ENCODE measurements at regions not wholly inside any gene's neighbourhood (a gene's known extent, or its start where the extent isn't known, plus 50 kb on each side); places are given as distances from the start of the nearest gene placed in this dataset.
"Not testable (repeated sequence)": the region's sequence is repeated elsewhere in the genome, so short reads cannot be mapped to it uniquely, and the experiment has no call there.

DNA sequence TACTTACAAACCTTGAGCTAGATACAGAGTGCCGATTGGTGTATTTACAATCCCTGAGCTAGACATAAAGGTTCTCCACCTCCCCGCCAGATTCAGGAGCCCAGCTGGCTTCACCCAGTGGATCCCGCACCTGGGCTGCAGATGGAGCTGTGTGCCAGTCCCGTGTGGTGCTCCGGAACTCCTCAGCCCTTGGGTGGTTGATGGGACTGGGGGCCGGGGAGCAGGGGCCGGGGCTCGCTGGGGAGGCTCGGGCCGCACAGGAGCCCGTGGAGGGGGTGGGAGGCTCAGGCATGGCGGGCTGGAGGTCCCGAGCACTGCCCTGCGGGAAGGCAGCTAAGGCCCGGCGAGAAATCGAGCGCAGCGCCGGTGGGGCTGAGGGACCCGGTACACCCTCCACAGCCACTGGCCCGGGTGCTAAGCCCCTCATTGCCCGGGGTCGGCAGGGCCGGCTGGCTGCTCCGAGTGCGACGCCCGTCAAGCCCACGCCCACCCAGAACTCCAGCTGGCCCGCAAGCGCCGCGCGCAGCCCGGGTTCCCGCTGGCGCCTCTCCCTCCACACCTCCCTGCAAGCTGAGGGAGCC is 466.5 kb downstream of the TECRL start:
- not testable (repeated sequence) for H3K4me1 Mint-ChIP-seq; H3K4me3 Mint-ChIP-seq; H3K27me3 Mint-ChIP-seq (ENCODE audit: low read depth in 3 of 3)

DNA sequence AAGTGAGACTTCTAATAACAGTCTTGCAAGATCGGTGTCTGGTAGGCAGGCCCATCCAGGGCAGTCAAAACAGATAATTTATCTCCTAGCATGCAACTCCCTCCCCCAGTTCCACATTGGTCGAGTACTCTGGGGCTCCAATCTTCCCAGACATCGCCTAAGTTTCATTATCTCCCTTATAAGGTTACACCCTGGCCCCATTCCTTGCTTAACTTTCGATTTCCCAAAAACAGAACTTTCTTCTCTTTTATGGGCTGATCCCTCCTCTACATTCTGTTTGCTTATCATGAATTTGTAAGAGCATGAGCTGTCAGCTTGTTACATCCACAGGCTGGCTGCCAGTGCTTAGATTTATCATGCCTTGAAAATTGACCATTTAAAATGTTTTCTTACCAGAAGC is 471.3 kb downstream of the TECRL start:
- H3K27me3 Mint-ChIP-seq (ENCODE audit: low read depth in 3 of 3), result no peaks in the 10 kb centered on the region
- no peak overlapping the region for H3K4me3 Mint-ChIP-seq
- no peaks in the 10 kb centered on the region for H3K36me3 Mint-ChIP-seq
- no peak for DNase-seq
- peaks cover 4 to 50% (median 21%) of the 10 kb centered on the region in 6 donors for H3K9me3 Mint-ChIP-seq
- no peak overlapping the region for H3K27ac Mint-ChIP-seq
- no peaks in the 10 kb centered on the region for H3K4me1 Mint-ChIP-seq

More for the DNA sequence above, 466.5 kb downstream of the TECRL start:
- not testable (repeated sequence) for H3K36me3 Mint-ChIP-seq, DNase-seq, H3K27ac Mint-ChIP-seq
- H3K9me3 Mint-ChIP-seq, result peaks cover 9 to 46% (median 27%) of the 10 kb centered on the region in 6 donors

DNA sequence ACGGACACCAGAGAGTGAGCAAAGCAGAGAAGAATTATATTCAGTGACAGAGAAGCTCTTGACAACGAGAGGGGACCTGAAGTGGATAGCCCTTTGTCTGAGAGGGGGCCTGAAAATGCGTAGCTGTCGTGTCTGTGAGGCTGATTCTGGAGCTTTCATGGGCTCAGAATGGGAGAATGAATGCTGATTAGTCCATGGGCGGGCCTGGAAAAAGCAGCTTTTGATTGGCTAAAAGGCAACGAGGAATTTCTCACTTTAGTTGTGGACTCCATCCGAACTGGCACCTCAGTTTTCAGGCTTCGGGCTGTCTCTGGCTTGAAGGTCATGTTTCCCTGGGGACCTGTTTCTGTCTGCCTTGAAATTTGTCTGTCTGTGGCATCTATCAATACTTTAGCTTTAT is 487.1 kb downstream of the TECRL start:
- Mint-ChIP-seq H3K9me3 (peaks cover 3 to 52% (median 20%) of the 10 kb centered on the region in 6 donors), H3K27ac (no peak overlapping the region), H3K36me3 (no peaks in the 10 kb centered on the region), H3K4me1 (no peaks in the 10 kb centered on the region), H3K27me3 (ENCODE audit: low read depth in 3 of 3) (peaks cover 0 to 2% (median 0%) of the 10 kb centered on the region in 3 donors), H3K4me3 (no peak overlapping the region)
- no peak for DNase-seq

DNA sequence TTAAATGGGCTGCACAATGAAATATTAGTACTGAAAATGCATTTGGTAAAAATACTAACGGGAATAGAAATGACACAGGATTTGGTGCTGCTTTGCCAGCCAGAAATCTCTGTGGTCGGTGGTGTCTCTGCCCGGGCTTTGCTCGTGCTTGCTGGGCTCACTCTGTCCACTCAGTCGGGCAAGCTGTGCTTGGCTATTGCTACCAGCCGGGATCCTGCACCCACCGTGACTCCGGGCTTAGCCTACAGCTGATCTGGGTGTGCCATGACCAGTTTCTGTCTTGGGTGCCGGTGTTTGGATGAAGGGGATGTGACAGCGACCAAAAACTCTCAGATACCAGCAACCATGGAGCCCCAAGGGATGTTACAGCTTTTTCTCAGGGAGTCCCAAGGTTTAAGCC is 487.7 kb downstream of the TECRL start:
- H3K27ac Mint-ChIP-seq, result no peak overlapping the region
- no peak for DNase-seq
- H3K4me3 Mint-ChIP-seq, result no peak overlapping the region
- H3K36me3 Mint-ChIP-seq, result no peaks in the 10 kb centered on the region
- H3K9me3 Mint-ChIP-seq, result peaks cover 3 to 52% (median 23%) of the 10 kb centered on the region in 6 donors
- H3K4me1 Mint-ChIP-seq, result no peaks in the 10 kb centered on the region
- peaks cover 0 to 2% (median 0%) of the 10 kb centered on the region in 3 donors for H3K27me3 Mint-ChIP-seq (ENCODE audit: low read depth in 3 of 3)

DNA sequence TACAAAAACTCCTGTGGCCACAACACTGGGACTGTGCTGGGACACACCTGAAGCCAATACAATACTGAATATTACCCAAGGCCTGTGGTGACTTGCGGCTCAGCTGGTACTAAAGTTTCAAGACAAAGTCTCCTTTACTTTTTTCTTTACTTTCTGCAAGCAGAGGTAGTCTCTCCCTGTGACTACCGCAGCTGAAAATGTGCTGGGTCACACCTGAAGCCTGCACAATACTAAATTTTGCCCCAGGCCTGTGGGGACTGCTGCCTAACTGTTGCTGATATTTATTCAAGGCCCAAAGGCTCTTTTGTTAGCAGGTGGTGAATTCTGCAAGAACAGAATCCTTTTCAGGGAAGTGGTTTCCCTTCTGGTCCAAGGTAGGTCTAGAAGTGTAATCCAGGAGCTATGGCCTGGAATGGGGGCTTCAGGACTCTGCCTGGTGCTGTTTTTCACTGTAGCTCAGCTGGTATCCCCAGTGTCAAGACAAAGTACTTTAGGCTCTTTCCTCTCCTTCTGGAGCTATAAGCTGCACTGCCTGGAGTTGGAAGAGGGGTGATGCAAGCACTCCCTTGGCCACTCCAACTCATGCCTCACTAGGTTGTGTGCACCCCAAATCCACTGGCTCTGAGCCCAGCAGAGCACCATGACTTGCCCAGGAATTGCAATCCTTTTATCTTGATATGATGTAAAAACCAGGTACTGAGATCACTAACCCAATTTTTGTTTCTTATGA is 489.4 kb downstream of the TECRL start:
- Mint-ChIP-seq H3K27ac (no peak overlapping the region), H3K36me3 (peaks cover 0 to 4% (median 0%) of the 10 kb centered on the region in 3 donors), H3K4me3 (no peak overlapping the region), H3K4me1 (no peaks in the 10 kb centered on the region), H3K27me3 (ENCODE audit: low read depth in 3 of 3) (peaks cover 0 to 2% (median 0%) of the 10 kb centered on the region in 3 donors), H3K9me3 (peaks cover 8 to 50% (median 23%) of the 10 kb centered on the region in 6 donors)
- no peak for DNase-seq

DNA sequence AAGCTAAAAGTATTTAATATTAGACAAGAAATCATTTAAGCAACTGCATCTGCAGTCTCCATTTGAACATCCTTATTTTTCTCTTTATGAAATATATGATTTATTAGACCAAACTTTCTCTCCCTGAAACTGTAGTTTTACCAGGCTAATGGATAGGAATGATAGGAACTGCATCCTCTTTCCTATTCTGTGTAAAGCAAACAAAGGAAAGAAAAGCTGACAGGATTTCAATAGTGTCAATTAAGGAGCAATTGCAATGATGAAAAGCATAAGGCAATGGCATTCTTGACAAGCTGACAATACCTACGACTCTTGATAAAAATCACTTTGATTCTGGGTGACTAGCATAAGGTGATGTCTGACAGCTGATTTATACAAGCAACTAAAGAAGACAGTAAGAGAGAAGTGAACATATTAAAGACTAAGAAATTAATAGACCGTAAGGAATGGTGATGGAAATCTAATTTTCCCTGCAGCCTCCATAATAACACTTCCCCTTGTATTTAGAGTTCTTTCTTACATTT is 502.5 kb downstream of the TECRL start:
- Mint-ChIP-seq H3K36me3 (no peaks in the 10 kb centered on the region), H3K27ac (no peak overlapping the region), H3K4me1 (no peaks in the 10 kb centered on the region), H3K9me3 (peaks cover 5 to 60% (median 12%) of the 10 kb centered on the region in 6 donors), H3K27me3 (ENCODE audit: low read depth in 3 of 3) (no peaks in the 10 kb centered on the region), H3K4me3 (no peak overlapping the region)
- DNase-seq, result no peak

DNA sequence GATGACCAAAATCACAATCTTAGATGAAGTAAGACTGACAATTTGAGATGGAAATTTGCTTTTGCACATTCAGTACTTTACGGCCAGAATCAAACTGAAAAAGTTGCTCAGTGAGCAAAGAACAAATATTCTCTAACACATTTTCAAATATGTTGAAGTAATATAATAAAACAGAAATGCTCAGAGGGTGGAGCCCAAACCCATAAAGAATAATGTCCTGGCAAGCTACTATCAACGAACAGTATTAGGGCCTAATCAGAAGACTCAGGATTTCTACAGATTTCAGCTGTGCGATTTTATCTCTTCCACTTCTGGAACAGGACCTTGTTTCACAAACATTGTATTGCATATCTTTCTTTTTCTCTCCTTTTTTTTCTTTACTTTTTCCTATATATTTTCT is 505.0 kb downstream of the TECRL start:
- H3K9me3 Mint-ChIP-seq, result peaks cover 7 to 63% (median 14%) of the 10 kb centered on the region in 6 donors
- H3K4me3 Mint-ChIP-seq, result no peak overlapping the region
- no peaks in the 10 kb centered on the region for H3K4me1 Mint-ChIP-seq
- no peak for DNase-seq
- no peaks in the 10 kb centered on the region for H3K27me3 Mint-ChIP-seq (ENCODE audit: low read depth in 3 of 3)
- H3K27ac Mint-ChIP-seq, result no peak overlapping the region
- no peaks in the 10 kb centered on the region for H3K36me3 Mint-ChIP-seq

DNA sequence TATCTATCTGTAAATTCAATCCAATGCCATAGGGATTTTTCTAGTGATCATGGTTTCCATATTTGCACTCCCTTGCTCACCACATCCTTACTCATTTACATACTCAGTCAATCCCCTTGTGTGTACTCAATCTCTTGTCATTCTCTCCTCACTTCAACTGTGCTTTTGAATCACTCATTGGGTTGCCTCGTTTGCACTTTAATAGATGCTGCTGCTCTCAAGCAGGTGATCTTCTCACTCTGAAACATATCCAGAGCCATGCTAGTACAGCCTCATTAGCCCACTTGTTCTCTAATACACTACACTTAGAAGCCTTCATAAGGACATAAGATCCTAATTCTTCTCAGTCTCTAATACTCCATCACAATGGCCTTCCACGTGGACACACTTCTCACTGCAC is 507.9 kb downstream of the TECRL start:
- peaks cover 0 to 2% (median 0%) of the 10 kb centered on the region in 3 donors for H3K27me3 Mint-ChIP-seq (ENCODE audit: low read depth in 3 of 3)
- no peak overlapping the region for H3K27ac Mint-ChIP-seq

DNA sequence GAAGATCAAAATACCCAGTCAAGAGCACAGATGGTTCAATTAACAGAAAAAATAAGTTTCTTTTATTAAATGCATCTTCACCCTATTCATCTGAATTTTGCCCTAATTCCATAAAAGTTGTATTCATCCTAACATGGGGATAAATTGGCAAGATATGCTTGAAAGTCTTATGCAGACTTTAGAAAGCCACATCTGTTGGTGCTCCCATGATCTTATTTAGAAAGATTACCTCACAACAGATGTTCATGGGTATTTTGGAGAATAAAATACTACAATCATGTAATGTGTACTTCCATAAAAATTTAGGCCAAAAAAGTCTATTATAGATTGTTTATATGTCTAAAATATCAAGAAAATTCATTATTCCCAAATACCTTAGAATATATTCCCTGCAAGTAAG is 510.3 kb downstream of the TECRL start:
- DNase-seq, result no peak
- Mint-ChIP-seq H3K27me3 (ENCODE audit: low read depth in 3 of 3) (peaks cover 0 to 2% (median 0%) of the 10 kb centered on the region in 3 donors), H3K4me1 (no peaks in the 10 kb centered on the region), H3K9me3 (peaks cover 5 to 54% (median 21%) of the 10 kb centered on the region in 6 donors), H3K36me3 (no peaks in the 10 kb centered on the region), H3K4me3 (no peak overlapping the region), H3K27ac (no peak overlapping the region)

More for the DNA sequence above, 507.9 kb downstream of the TECRL start:
- no peaks in the 10 kb centered on the region for H3K36me3 Mint-ChIP-seq
- no peaks in the 10 kb centered on the region for H3K4me1 Mint-ChIP-seq
- peaks cover 7 to 59% (median 20%) of the 10 kb centered on the region in 6 donors for H3K9me3 Mint-ChIP-seq
- no peak for DNase-seq
- H3K4me3 Mint-ChIP-seq, result no peak overlapping the region

DNA sequence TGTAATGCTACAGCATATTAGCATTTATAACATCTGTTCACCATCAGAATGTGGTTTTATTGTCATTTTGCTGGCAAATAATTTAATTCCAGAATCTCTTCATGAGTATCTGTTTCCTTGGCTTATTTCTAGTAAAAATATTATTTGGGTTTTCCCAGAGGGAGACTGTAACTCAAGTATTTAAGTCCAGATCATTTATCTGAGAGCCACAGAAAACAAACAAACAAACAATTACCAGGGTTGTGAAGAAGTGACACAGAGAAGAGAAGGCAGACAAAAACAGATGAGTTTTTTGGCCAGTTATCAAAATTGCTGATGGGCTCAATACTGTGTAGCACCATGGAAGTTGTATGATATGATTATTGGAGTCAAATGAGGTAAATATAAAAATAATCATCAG is 515.1 kb downstream of the TECRL start:
- no peaks in the 10 kb centered on the region for H3K4me1 Mint-ChIP-seq
- DNase-seq, result no peak
- H3K36me3 Mint-ChIP-seq, result no peaks in the 10 kb centered on the region
- H3K27ac Mint-ChIP-seq, result no peak overlapping the region
- H3K27me3 Mint-ChIP-seq (ENCODE audit: low read depth in 3 of 3), result peaks cover 0 to 3% (median 2%) of the 10 kb centered on the region in 3 donors
- H3K9me3 Mint-ChIP-seq, result peaks cover 6 to 68% (median 29%) of the 10 kb centered on the region in 6 donors
- H3K4me3 Mint-ChIP-seq, result no peak overlapping the region

DNA sequence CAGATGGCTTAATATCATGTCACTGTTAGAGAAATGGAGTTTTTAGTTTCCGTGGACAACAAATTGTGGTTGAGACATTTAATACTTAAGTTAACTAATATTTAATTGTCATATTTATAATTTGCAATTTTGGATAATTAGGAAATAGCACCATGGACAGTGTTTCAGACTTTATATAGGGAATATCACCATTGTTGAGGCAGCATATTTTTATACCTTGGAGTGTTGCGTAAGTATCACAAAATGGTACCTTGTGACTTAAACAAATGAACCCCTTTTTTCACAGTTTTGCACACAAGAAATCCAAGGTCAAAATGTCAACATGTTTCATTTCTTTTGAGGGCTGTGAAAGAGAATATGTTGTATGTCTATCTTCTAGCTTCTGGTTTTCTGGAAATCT is 539.9 kb downstream of the TECRL start:
- no peak for DNase-seq
- H3K36me3 Mint-ChIP-seq, result peaks cover 0 to 4% (median 0%) of the 10 kb centered on the region in 3 donors
- H3K27me3 Mint-ChIP-seq (ENCODE audit: low read depth in 3 of 3), result no peaks in the 10 kb centered on the region
- H3K9me3 Mint-ChIP-seq, result peaks cover 3 to 42% (median 22%) of the 10 kb centered on the region in 6 donors
- H3K4me3 Mint-ChIP-seq, result no peak overlapping the region
- H3K4me1 Mint-ChIP-seq, result no peaks in the 10 kb centered on the region
- no peak overlapping the region for H3K27ac Mint-ChIP-seq

DNA sequence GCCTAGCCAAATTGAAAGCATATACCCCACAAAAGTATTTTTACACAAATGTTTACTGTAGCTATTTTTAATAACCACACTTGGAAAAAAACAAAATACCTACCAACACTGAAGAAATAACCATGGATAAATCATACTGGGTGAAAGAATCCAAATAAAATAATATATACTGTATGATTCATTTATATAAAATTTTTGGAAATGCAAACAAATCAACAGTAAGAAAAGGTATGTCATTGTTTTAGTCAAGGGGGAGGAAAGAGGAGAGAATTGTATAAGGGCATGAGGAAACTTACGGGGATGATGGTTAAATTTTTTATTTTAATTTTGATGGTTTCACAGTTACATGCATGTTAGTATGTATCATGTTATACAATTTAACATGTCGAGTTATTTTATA is 557.8 kb downstream of the TECRL start:
- H3K4me1 Mint-ChIP-seq, result no peaks in the 10 kb centered on the region

DNA sequence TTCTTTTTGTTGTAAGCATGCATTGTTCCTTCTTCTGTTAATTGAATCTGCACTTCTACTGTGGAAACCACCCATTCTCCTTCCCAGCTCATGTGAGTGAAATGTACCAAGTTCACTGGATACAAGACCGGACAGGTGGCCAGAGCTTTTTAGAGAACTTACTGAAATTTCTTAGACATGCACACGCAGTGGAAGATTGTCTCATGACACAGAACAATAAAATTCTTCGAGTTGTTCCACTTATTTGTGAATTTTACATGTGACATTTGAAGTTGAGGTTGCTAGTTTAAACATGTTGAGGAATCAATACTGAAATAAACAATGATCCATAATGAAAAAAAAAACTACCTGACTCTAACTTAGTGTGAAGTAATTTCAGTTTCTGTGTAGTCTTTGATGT is 568.0 kb downstream of the TECRL start:
- Mint-ChIP-seq H3K27ac (no peak overlapping the region), H3K4me3 (no peak overlapping the region), H3K4me1 (no peaks in the 10 kb centered on the region), H3K9me3 (peaks cover 0 to 5% (median under 1%) of the 10 kb centered on the region in 6 donors), H3K27me3 (ENCODE audit: low read depth in 3 of 3) (no peaks in the 10 kb centered on the region), H3K36me3 (no peaks in the 10 kb centered on the region)
- no peak for DNase-seq

More for the DNA sequence above, 557.8 kb downstream of the TECRL start:
- no peaks in the 10 kb centered on the region for H3K27me3 Mint-ChIP-seq (ENCODE audit: low read depth in 3 of 3)
- no peaks in the 10 kb centered on the region for H3K36me3 Mint-ChIP-seq
- H3K4me3 Mint-ChIP-seq, result no peak overlapping the region
- no peak overlapping the region for H3K27ac Mint-ChIP-seq
- H3K9me3 Mint-ChIP-seq, result peaks cover 4 to 27% (median 9%) of the 10 kb centered on the region in 6 donors
- no peak for DNase-seq

DNA sequence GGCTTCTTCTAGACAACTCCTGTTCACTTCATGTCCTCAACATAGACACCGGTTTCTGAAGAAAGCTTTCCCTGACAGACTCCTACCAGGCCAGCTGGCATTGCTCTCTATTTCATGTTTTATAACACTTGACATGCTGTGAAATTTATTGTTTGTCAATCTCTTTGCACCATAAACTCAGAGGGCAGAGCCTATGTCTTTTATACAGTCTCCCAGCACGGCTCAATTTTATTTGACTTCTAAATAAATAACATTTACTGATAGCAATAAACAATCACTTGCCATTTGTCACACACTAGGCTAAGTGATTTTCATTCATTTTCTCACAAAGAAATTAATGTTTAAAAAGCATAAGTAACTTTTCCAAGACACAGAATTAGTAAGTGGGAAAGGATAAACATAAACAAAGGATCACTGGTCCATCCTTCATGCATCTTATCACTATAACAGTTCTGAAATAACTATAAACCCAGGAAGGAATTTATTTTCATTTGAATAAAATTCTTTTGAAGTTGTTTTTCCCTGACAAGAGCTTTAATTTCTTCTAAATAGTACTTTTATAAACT is 577.6 kb downstream of the TECRL start:
- no peak overlapping the region for H3K4me3 Mint-ChIP-seq
- H3K4me1 Mint-ChIP-seq, result no peaks in the 10 kb centered on the region
- no peaks in the 10 kb centered on the region for H3K27me3 Mint-ChIP-seq (ENCODE audit: low read depth in 3 of 3)
- H3K27ac Mint-ChIP-seq, result no peak overlapping the region
- peaks cover 3 to 20% (median 9%) of the 10 kb centered on the region in 6 donors for H3K9me3 Mint-ChIP-seq
- H3K36me3 Mint-ChIP-seq, result no peaks in the 10 kb centered on the region
- no peak for DNase-seq
